ENCODE measurements at regions not wholly inside any gene's neighbourhood (a gene's known extent, or its start where the extent isn't known, plus 50 kb on each side); places are given as distances from the start of the nearest gene placed in this dataset.

DNA sequence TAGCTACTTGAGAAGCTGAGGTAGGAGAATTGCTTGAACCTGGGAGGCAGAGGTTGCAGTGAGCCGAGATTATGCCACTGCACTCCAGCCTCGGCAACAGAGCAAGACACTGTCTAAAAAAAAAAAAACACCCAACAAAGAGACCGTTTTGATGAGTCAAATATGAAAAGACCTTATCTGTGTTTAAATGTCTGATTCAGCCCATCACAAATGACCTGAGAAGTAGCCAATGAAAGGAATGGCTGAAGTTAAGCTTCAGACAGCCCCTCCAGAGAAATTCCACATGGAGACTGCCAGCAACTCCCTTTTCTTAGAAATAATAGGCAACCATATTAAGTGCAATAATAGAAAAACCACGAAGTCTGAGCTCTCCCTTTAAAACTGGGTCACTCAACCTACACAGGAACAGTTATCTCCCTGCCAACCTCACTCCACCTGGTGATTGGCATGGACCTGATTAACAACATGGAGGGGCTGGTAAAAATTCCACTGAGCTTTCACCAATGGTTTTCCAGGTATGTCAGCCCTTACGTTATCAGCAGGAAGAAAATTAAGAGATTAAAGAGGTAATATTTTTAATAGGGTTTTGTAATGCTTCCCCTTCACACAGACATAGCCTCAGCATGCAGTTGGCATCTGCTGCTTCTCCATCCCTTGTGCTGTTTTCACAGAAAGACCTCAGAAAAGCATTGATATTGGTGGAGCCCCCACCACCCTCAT is 238.1 kb upstream of the STT3B start:
- TF ChIP-seq, protein P1, sequence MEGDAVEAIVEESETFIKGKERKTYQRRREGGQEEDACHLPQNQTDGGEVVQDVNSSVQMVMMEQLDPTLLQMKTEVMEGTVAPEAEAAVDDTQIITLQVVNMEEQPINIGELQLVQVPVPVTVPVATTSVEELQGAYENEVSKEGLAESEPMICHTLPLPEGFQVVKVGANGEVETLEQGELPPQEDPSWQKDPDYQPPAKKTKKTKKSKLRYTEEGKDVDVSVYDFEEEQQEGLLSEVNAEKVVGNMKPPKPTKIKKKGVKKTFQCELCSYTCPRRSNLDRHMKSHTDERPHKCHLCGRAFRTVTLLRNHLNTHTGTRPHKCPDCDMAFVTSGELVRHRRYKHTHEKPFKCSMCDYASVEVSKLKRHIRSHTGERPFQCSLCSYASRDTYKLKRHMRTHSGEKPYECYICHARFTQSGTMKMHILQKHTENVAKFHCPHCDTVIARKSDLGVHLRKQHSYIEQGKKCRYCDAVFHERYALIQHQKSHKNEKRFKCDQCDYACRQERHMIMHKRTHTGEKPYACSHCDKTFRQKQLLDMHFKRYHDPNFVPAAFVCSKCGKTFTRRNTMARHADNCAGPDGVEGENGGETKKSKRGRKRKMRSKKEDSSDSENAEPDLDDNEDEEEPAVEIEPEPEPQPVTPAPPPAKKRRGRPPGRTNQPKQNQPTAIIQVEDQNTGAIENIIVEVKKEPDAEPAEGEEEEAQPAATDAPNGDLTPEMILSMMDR (IDR thresholded peaks at IDR 0.05; ENCODE audit: control insufficient read depth, extremely low read depth, insufficient read depth): no peak
- no peak overlapping the region for H3K4me3 ChIP-seq (ENCODE audit: low read depth, low read length)
- DNase-seq (ENCODE audit: low read depth): no peak

DNA sequence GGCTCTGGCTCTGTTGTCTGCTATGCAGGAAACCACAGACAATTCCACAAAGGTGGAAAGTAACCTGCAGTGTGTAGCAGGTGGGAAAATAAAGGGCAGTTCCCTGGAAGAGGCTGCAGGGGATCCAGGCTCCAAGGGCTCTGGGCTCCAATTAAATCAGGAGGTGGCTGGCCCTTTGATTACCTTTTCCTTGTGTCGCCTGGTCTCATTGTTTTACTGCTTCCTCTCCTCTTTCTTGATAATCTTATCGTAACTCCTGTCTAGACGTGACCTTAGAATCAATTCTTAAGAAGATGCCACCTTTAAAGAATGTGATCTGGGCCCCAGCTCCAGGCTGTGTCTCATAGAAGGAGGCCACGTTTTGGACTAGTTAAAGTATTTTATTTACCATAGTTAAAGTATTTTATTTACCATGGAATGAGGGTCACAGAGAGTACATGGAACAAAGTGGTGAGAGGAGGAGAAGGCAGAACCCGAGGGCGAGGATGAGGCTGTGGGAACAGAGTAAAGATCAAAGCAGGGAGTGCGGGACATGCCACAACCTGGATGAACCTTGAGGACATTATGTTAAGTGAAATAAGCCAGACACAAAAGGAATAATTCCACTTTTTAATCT is 237.5 kb upstream of the STT3B start:
- TF ChIP-seq, protein P1 (IDR thresholded peaks at IDR 0.05; ENCODE audit: control insufficient read depth, extremely low read depth, insufficient read depth): no peak
- no peak for DNase-seq (ENCODE audit: low read depth)
- no peak overlapping the region for H3K4me3 ChIP-seq (ENCODE audit: low read depth, low read length)

DNA sequence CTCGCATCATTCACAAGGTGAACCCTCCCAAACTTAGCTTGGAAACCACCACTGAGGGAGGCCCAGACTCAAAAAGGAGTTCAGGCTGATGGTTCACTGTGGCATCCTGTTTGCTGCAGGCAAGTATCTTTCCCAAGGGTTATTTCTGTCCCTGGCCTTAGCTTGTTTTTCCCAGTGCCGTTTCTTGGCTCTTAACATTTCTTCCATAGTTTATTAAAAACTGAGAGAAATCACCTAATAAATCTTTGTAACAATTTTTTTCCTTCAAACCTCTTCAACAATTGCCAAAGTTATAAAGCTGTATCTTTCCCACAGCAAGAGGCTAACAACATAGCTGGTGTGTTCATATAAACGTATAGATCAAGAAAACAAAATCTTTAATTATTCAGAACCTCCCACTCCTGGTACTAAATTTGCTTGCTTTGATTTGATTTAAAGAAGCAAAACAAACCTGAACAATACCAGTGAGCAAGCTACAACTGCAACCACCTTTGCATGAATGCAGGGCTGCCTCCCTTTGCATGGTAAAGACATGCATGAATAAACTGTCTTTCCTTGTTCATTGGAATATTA is 234.9 kb upstream of the STT3B start:
- no peak for DNase-seq (ENCODE audit: low read depth)
- H3K4me3 ChIP-seq (ENCODE audit: low read depth, low read length): no peak overlapping the region
- TF ChIP-seq, protein P1 (IDR thresholded peaks at IDR 0.05; ENCODE audit: control insufficient read depth, extremely low read depth, insufficient read depth): no peak

DNA sequence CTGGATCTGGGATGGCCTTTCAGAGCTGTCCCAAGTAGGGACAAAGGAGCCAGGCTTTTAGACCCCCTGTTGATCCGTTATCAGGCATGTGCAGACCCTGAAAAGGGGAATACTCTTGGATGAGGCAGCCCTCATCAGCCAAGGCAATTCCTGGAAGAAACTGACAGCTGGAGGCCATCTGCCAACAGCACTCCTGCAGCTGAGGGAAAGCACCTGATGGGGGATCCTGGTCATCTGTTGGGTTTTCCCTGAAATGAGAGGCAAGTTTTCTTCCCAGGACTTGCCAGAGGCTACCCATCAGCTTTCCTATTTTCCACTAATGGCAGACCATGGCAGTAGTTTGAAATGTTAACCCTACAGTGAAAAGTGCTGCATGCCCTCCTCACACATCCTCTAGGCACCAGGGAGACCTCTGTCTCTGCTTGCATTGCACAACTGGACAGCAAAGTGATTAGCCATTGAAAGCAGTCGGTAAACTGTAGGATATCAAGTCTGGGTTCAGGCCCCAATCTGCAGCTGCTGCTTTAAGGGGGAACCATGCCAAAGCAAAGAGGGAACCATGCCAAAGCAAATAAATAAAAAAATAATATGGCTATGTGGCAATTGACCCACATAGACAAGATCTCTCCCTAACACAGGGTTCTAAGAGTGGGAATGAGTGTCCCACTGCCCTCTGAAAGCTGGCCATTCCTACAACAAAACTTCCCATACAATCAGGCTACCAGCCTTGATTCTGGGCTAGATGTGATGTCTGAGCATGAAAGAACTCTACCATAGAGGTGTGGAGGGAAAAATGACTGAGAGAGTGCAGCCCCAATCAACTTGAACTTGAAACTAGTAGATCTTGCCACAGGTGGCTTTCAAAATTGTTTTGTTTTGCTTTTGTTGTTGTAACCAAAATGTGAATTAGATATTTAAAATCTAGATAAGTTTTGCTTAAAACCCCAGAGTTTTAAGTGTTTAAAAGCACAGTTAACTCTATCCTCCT is 232.0 kb upstream of the STT3B start:
- TF ChIP-seq, protein P1 (IDR thresholded peaks at IDR 0.05; ENCODE audit: control insufficient read depth, extremely low read depth, insufficient read depth): no peak
- DNase-seq (ENCODE audit: low read depth): peak; percentile 56
- H3K4me3 ChIP-seq (ENCODE audit: low read depth, low read length): no peak overlapping the region

DNA sequence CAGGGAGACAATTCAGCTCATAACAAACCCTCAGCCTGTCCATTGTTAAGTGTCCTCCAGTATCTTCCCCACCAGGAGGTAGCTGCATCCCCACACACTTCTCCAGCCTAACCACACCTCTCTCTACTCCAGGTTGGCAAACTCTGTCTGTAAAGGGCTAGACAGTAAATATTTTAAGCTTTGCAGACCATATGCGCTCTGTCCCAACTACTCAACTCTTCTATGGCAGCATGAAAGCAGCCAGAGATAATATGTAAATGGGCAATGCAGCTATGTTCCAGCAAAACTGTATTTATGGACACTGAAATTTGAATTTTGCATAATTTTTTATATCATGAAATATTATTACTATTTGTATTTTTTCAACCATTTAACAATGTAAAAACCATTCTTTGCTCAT is 230.4 kb upstream of the STT3B start:
- no peak overlapping the region for H3K4me3 ChIP-seq (ENCODE audit: low read depth, low read length)
- TF ChIP-seq, protein P1 (IDR thresholded peaks at IDR 0.05; ENCODE audit: control insufficient read depth, extremely low read depth, insufficient read depth): no peak
- no peak for DNase-seq (ENCODE audit: low read depth)

DNA sequence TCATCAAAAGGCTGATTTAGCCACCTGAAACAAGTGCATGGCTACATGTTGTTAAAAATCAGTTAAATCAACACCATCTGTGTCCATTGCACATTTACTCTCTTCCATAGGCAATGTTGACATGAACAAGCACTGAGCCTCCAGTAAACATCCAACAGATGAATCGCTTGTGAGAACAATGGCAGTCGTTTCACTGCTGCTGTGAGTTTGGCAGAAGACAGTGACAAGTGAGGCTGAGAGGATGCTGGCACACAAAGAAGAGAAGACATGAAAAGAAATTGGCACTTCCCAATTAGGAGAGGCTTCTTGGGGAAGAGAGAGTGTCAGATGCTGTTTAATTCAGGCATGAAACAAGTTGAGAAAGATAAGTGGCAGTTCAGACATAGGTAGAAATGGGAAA is 227.4 kb upstream of the STT3B start:
- no peak overlapping the region for H3K4me3 ChIP-seq (ENCODE audit: low read depth, low read length)
- DNase-seq (ENCODE audit: low read depth): no peak
- TF ChIP-seq, protein P1 (IDR thresholded peaks at IDR 0.05; ENCODE audit: control insufficient read depth, extremely low read depth, insufficient read depth): no peak

Measured in LNCaP clone FGC (cell line).